K562 (cell line): ENCODE measurements at regions not wholly inside any gene's neighbourhood (a gene's known extent, or its start where the extent isn't known, plus 50 kb on each side); places are given as distances from the start of the nearest gene placed in this dataset.

Experiments
- ATAC-seq: fragments of 200-7000 bp; cut with Tn5 transposase; 3 replicates; pipeline ENCODE4 v1.9.1; 2020; ENCODE audit warnings: moderate library complexity
- BruUV-seq: library from RNA; stranded (reverse); fragments of 400-500 nt; replicated peaks from 2 replicates; lab custom pipeline; 2021; lab: Mats Ljungman, UMichigan
- CTCF ChIA-PET: fragments of 300-600 bp; formaldehyde crosslinking; extraction: SDS; loops from one replicate; lab custom pipeline; 2021; ENCODE audit warnings: low intra/inter-chr PET ratio; lab: Yijun Ruan, JAX
- POLR2A ChIA-PET: fragments of 300-600, 350-650 bp; sonication (Branson Sonifier 250); formaldehyde crosslinking; extraction: SDS; loops from one replicate; lab custom pipeline; 2021; ENCODE audit warnings: antibody characterized with exemption, inconsistent platforms; lab: Yijun Ruan, JAX
- DNase-seq, 4 experiments: peaks; one replicate each; pipeline versions ENCODE4 v3.0.0 to v3.0.0-alpha.2; 2011 to 2018; ENCODE audit warnings: low spot score in 3 of 4, mixed read lengths in 3 of 4; ENCODE audit errors: extremely low read depth in 1 of 4
- FAIRE-seq: peaks from 2 replicates; lab custom pipeline; 2011; peaks lifted over from hg19 to GRCh38; lab: Jason Lieb, UNC
- H2AFZ ChIP-seq: 2 replicates; pipeline ENCODE4 v1.6.0; 2011; ENCODE audit warnings: low read depth, low read length, control low read depth, inconsistent platforms
- H3K27ac ChIP-seq: fragments of 200-600 bp; 3 replicates; pipeline ENCODE4 v1.8.0; 2011; ENCODE audit warnings: low read depth, mild to moderate bottlenecking, control low read depth, inconsistent platforms, low read length, moderate library complexity, mixed read lengths; ENCODE audit errors: extremely low read depth
- H3K27me3 ChIP-seq, 2 experiments: fragments of 300-600 bp in 1 of 2; 2 replicates in 1 of 2; 3 replicates in 1 of 2; pipeline versions ENCODE4 v1.6.0 to v1.8.0; 2011; ENCODE audit warnings: inconsistent platforms in 2 of 2, low read length in 2 of 2, mild to moderate bottlenecking in 1 of 2, mixed read lengths in 1 of 2, moderate library complexity in 1 of 2; ENCODE audit not compliant: control insufficient read depth in 2 of 2, insufficient read depth in 2 of 2
- H3K36me3 ChIP-seq: fragments of 300-600 bp; 3 replicates; pipeline ENCODE4 v1.8.0; 2011; ENCODE audit warnings: mild to moderate bottlenecking, low read length, inconsistent platforms; ENCODE audit not compliant: control insufficient read depth, insufficient read depth
- H3K4me1 ChIP-seq, 2 experiments: fragments of 200-600 bp in 1 of 2; replicated peaks in 1 of 2; 2 replicates in 1 of 2; 3 replicates in 1 of 2; pipeline versions ENCODE4 v1.5.1 to v1.8.0; 2011; ENCODE audit warnings: inconsistent platforms in 2 of 2, low read length in 2 of 2, mild to moderate bottlenecking in 1 of 2, mixed read lengths in 1 of 2, moderate library complexity in 1 of 2; ENCODE audit not compliant: control insufficient read depth in 2 of 2, insufficient read depth in 2 of 2
- H3K4me2 ChIP-seq: 2 replicates; pipeline ENCODE4 v1.6.1; 2011; ENCODE audit warnings: low read length, control low read depth, inconsistent platforms, mixed read lengths; ENCODE audit not compliant: insufficient read depth
- H3K4me3 ChIP-seq: fragments of 200-600 bp; sonication (generic), shearing (Covaris generic); 2 replicates; pipeline ENCODE4 v1.5.1; 2016; ENCODE audit warnings: control low read depth, inconsistent platforms
- H3K79me2 ChIP-seq: fragments of 200-600 bp; 3 replicates; pipeline ENCODE4 v1.8.0; 2011; ENCODE audit warnings: low read length, inconsistent platforms; ENCODE audit not compliant: control insufficient read depth, insufficient read depth
- H3K9ac ChIP-seq, 2 experiments: 2 replicates each; pipeline versions ENCODE4 v1.6.0 to v1.6.1; 2011; ENCODE audit warnings: low read depth in 2 of 2, low read length in 2 of 2, control low read depth in 1 of 2, inconsistent platforms in 1 of 2, mild to moderate bottlenecking in 1 of 2, mixed read lengths in 1 of 2; ENCODE audit not compliant: insufficient read depth in 1 of 2
- H3K9me1 ChIP-seq: one replicate; pipeline ENCODE4 v1.6.0; 2011; ENCODE audit warnings: inconsistent platforms, mild to moderate bottlenecking, low read length, moderate library complexity; ENCODE audit not compliant: control insufficient read depth, insufficient read depth
- H3K9me3 ChIP-seq: replicated peaks from 2 replicates; pipeline ENCODE4 v1.5.1; 2011; ENCODE audit warnings: low read depth, low read length, inconsistent platforms; ENCODE audit not compliant: control insufficient read depth, insufficient read depth
- H4K20me1 ChIP-seq: replicated peaks from 2 replicates; pipeline ENCODE4 v1.6.1; 2011; ENCODE audit warnings: low read length, inconsistent platforms, mixed read lengths; ENCODE audit not compliant: control insufficient read depth, insufficient read depth
- KDM5B ChIP-seq: fragments of 200-600 bp; sonication (generic); IDR thresholded peaks from 2 replicates; pipeline ENCODE4 v1.6.1; 2012; ENCODE audit warnings: low read depth, mild to moderate bottlenecking, moderate library complexity, low read length, control low read depth, inconsistent platforms; ENCODE audit not compliant: insufficient replicate concordance
- TAF15 ChIP-seq: fragments of 200-400 bp; formaldehyde crosslinking; IDR thresholded peaks from 2 replicates; pipeline ENCODE4 v1.6.1; 2017; ENCODE audit warnings: mild to moderate bottlenecking, low read depth, low read length, moderate library complexity
- TRIM28 ChIP-seq: fragments of 450-650 bp; IDR thresholded peaks from 2 replicates; pipeline ENCODE4 v1.6.1; 2017
- WGBS: fragments of 100-300 bp; shearing (Covaris generic); methylation state at CpG from one replicate; pipeline ENCODE4 v1.1.6; 2016; ENCODE audit warnings: low coverage, mixed read lengths; ENCODE audit not compliant: insufficient coverage; ENCODE audit errors: missing lambda C conversion rate; 5-methylcytosine and 5-hydroxymethylcytosine counted together
- in situ Hi-C: fragments of 300-500 bp; cut with MboI; formaldehyde crosslinking; loops from 4 replicates; pipeline ENCODE4 v1.15.0; 2018; ENCODE audit warnings: inconsistent platforms, mixed read lengths
- intact Hi-C: fragments of 100-400 bp; cut with micrococcal nuclease; formaldehyde crosslinking; loops from 2 replicates; pipeline ENCODE4 v1.14.2; 2022
- TF ChIP-seq, protein P1 (sequence below), 3 experiments: fragments of 200-800 bp in 1 of 3; fragments of 250-450 bp in 1 of 3; fragments of 450-650 bp in 1 of 3; sonication (Bioruptor Pico) in 1 of 3; sonication (Bioruptor generic) in 1 of 3; formaldehyde crosslinking in 1 of 3; IDR thresholded peaks; 2 replicates each; pipeline versions ENCODE4 v1.6.1 to v1.8.0; 2016 to 2022; ENCODE audit warnings: mild to moderate bottlenecking in 2 of 3, missing genetic modification characterization in 2 of 3, missing compliant biosample characterization in 1 of 3, moderate library complexity in 1 of 3
- TF ChIP-seq, protein P2 (sequence below): fragments of 450-650 bp; IDR thresholded peaks from 2 replicates; pipeline ENCODE4 v1.6.1; 2014; ENCODE audit warnings: low read depth, mild to moderate bottlenecking, moderate library complexity, borderline replicate concordance
- TF ChIP-seq, protein P3 (sequence below): sonication (generic); formaldehyde crosslinking; IDR thresholded peaks from 2 replicates; pipeline ENCODE4 v1.8.0; 2022; ENCODE audit warnings: mild to moderate bottlenecking, missing genetic modification reagents

DNA sequence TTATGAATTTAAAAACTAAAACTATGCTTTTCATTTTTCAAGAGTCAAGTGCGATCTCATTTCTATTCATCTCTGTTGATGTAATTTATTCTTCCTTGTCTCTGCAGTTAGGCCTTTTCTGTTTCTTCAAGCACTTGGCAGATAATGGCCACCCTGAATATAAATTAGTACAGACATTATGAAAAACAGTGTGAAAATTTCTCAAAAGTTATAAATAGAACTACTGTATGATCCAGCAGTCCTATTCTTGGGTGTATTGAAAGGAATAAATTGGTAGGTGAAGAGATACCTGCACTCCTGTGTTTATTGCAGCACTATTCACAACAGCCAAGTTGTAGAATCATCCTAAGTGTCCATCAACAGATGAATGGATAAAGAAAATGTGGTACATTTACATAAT lies 248.3 kb downstream of the DOK5 start:
- no TSS peak for BruUV-seq
- Histone ChIP-seq H3K27me3 (no peaks in the 10 kb centered on the region), H3K79me2 (no peaks in the 10 kb centered on the region), H3K4me2 (no peak overlapping the region), H4K20me1 (no peaks in the 10 kb centered on the region), H3K4me3 (no peak overlapping the region), H3K36me3 (no peaks in the 10 kb centered on the region), H3K9me1 (no peaks in the 10 kb centered on the region), H3K9me3 (no peaks in the 10 kb centered on the region), H3K27ac (no peak overlapping the region), H3K9ac (no peak overlapping the region), H3K4me1 (no peaks in the 10 kb centered on the region), H2AFZ (no peak overlapping the region)
- ATAC-seq (no peak), DNase-seq (no peak), FAIRE-seq (no peak)
- in situ Hi-C loops, result no loop called here
- POLR2A ChIA-PET, result no interaction called here
- CTCF ChIA-PET, result no interaction called here
- intact Hi-C loops, result no loop called here
- 13% methylated on average over 1 of the region's 1 CpG for WGBS
- TF ChIP-seq TRIM28 (no peak), KDM5B (no peak), TAF15 (no peak)
- TF ChIP-seq, protein P1, sequence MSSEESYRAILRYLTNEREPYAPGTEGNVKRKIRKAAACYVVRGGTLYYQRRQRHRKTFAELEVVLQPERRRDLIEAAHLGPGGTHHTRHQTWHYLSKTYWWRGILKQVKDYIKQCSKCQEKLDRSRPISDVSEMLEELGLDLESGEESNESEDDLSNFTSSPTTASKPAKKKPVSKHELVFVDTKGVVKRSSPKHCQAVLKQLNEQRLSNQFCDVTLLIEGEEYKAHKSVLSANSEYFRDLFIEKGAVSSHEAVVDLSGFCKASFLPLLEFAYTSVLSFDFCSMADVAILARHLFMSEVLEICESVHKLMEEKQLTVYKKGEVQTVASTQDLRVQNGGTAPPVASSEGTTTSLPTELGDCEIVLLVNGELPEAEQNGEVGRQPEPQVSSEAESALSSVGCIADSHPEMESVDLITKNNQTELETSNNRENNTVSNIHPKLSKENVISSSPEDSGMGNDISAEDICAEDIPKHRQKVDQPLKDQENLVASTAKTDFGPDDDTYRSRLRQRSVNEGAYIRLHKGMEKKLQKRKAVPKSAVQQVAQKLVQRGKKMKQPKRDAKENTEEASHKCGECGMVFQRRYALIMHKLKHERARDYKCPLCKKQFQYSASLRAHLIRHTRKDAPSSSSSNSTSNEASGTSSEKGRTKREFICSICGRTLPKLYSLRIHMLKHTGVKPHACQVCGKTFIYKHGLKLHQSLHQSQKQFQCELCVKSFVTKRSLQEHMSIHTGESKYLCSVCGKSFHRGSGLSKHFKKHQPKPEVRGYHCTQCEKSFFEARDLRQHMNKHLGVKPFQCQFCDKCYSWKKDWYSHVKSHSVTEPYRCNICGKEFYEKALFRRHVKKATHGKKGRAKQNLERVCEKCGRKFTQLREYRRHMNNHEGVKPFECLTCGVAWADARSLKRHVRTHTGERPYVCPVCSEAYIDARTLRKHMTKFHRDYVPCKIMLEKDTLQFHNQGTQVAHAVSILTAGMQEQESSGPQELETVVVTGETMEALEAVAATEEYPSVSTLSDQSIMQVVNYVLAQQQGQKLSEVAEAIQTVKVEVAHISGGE (CRISPR knock-in tag; IDR thresholded peaks at IDR 0.05), result peak in 1 of 3 experiments; percentile 70; a peak in 2 of 6 replicates
- TF ChIP-seq, protein P2, sequence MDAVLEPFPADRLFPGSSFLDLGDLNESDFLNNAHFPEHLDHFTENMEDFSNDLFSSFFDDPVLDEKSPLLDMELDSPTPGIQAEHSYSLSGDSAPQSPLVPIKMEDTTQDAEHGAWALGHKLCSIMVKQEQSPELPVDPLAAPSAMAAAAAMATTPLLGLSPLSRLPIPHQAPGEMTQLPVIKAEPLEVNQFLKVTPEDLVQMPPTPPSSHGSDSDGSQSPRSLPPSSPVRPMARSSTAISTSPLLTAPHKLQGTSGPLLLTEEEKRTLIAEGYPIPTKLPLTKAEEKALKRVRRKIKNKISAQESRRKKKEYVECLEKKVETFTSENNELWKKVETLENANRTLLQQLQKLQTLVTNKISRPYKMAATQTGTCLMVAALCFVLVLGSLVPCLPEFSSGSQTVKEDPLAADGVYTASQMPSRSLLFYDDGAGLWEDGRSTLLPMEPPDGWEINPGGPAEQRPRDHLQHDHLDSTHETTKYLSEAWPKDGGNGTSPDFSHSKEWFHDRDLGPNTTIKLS, result no peak
- TF ChIP-seq, protein P3, sequence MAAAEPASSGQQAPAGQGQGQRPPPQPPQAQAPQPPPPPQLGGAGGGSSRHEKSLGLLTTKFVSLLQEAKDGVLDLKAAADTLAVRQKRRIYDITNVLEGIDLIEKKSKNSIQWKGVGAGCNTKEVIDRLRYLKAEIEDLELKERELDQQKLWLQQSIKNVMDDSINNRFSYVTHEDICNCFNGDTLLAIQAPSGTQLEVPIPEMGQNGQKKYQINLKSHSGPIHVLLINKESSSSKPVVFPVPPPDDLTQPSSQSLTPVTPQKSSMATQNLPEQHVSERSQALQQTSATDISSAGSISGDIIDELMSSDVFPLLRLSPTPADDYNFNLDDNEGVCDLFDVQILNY, result no peak
